Ecto neural progenitor cell (in vitro differentiated cells): ENCODE measurements at regions not wholly inside any gene's neighbourhood (a gene's known extent, or its start where the extent isn't known, plus 50 kb on each side); places are given as distances from the start of the nearest gene placed in this dataset.

Experiments used
- DNase-seq: peaks from one replicate; pipeline ENCODE4 v3.0.0-alpha.2; 2018; ENCODE audit warnings: low spot score

DNA sequence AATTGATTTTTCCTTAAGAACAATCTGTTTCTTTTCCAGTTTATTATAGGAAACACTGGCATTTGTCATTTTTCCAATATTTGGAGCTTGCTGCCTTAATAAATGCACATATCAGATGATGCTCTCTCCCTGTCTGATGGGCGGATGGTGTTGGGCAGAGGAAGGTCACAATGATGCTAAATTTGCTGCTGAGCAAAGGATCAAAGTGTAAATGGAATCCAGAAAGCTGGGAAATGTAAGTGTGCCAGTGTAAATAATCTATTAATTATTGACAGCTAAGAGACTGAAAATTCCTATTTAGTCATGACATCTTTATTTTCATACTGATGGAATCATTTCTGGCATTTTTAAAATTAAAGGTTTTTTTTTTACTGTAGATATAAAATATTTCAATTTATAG, 243.2 kb downstream of the PTBP2 start:
- DNase-seq = no peak

DNA sequence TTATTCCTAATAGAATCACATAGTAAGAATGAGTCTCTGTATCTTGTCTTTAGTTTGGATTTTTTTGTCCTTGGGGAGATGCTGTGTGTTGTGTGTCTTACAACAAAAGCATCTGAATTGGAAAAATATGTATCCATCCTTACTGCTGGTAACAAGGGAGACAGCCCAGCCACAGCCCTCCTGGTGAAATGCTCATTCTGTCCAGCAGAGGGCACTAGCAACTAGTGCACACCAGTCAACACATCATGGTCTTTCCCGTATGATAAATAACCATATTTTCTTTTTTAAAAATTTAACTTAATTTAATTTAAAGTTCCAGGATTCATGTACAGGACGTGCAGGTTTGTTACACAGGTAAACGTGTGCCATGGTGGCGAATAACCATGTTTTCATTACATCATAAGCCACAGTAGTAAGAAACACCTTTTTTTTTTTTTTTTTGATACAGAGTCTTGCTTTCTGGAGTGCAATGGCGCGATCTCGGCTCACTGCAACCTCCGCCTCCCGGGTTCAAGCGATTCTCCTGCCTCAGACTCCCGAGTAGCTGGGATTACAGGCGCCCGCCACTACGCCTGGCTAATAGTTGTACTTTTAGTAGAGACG, 245.1 kb downstream of the PTBP2 start:
- peak; percentile 76 for DNase-seq

DNA sequence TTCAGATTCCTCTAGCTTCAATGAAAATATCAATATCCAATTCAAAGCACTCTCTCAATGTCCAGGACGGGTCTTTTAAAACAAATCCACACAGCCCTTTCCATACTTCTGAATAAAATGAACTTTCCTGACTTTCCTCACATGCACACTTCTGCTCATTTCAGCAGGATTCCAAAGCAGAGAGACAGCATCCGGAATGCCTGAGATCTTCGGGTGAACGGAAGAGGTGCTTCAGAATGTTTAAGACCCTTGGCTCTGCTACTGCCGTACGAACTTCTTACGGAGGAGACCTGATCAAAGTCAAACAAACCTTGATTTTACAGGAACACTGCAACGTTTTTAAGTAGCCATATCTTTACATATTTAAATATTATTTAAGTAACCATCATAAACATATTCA, 245.7 kb downstream of the PTBP2 start:
- DNase-seq = no peak

DNA sequence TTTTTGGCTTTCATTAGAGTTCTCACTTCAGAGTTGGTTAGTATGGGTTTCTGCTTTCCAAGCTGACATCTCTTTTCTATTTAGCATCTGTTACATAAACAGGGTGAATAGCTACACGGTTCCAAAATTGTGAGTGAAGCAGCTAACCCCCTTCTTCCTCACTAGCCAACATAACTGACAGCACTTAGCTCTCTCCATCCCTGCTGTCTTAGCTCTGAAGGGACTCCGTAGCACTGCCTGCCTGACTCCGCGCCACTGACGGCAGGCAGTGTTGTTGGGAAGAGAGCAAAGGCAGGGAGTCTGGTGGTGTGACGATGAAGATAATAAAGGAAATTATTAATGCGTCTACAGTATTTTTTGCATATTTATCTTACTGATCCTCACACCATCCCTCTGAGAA, 247.0 kb downstream of the PTBP2 start:
- DNase-seq = no peak

DNA sequence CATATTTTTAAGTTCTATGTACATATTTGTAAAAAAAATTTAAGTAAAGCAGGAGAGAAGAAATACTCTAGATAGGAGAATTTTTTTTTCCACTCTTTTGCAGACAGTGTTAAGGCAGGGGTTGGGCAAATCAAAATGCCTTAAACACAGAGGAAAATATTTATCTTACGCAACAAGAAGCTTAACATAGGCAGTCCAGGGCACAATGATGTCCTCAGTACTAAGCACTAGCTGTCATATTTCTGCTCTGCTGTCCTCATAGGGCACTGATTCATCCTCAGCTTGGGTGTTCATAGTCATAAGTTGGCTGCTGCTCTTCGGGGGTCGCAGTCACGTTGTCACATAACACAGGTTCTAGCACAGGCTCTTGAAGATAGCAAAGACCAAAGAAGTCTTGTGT, 247.4 kb downstream of the PTBP2 start:
- DNase-seq = no peak

DNA sequence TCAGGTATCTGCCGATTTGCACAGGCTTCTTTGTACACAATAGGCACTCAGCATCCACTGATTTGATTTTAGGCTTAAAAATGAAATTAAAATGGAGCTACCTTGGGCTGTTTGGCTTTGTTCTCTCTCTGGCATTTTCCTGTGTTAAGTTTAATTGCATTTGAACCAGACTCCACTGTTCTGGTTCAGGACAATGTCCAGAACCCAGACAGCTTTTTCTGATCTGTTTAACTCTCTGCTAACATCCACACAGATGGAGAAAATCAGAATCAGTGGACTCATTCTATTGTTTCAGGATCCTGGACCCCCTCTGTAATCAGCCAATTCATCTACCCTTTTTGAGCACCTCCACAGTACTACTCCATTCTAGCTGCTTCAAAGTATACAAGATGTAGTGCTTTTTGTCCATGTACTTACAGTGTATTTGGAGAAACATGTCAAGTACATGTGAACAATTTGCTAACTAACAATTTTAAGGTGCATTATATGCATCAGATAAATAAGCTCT, 248.1 kb downstream of the PTBP2 start:
- DNase-seq = no peak

DNA sequence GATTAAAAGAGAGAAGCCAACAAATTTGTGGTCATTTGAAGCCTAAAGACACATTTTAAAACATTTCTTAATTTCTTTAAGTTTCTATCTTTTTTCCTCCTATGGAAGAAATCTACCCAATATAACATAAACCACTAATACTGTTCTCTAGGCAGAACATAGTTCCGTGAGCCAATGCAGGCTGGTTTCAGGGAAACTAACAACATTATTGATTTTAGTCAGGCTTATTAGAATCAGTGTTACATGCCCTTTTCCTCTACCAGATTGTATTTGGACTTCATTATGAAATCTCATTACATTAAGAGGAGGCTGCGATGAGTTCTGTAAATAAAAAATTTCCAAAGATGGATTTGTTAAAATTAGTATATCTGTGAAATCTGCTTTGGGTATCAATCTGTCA, 249.9 kb downstream of the PTBP2 start:
- DNase-seq = no peak

DNA sequence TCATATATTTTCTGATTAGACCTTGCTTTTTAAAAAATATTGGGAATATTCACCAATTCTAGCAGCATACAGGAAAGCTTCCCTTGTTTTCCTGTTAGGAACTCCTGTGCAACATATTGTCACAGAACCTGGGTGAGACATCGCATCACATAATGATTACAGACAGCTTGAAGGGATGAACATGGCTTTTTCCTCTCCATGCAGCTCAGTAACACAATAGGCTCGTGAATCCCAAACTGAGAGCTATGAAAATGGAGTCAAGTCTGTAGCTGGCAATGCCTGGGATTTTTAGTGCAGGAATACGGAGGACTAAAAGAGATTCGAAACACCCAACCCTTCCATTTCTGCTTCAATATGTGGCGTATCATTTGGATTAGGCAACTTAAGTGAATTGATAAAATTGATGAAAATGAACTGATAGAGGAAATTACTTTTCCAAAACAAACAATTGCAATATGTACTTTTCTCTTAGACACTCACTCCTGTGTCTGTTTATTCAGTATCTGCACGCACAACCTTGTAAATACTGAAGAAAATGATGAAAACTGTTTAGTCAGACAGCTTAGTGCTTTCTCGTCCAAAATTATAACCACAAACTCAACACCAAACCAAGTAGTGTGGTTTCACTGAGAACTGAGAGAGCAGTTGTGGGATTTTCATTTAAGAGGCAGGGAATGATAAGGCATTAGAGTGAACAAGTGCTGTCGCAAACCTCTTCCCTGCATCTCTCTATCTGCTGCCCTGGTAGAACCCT, 250.4 kb downstream of the PTBP2 start:
- no peak for DNase-seq

DNA sequence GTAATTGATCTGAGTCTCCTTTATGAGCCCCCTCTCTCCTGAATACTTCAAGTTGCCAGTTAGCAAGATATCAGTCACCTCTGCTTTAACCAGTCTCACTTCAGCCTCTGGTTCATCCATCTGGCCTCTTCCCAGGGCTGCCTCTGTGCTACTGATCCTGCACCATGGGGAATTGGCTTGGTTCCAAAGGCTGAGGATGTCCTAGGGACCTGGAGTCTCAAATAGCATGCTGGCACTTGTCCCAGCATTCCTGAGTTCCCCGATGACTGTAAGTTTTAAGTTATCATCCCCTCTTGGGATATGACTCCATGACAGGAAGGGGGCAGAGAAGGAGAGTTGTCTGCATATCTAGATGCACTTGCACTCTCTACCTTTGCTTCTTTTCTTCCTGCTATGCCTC, 252.0 kb downstream of the PTBP2 start:
- no peak for DNase-seq

DNA sequence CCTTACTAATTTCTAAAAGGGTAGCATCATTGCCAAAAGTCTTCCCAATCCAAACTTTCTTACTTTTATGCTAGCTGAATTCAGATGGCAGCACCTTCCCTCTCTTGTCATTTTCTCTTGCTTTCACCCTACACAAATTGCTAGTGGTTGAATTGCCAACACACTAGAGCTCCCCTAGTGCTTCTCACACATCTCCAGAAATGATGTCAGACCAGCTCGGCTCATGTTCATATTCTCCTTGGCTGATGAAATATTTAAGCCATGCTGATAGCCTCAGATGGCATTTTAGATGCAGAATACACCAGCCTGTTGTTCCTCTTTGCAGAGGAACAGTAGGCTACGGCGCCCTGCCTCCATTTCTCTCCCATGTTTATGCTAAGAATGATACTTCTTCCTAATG, 256.9 kb downstream of the PTBP2 start:
- DNase-seq = no peak

DNA sequence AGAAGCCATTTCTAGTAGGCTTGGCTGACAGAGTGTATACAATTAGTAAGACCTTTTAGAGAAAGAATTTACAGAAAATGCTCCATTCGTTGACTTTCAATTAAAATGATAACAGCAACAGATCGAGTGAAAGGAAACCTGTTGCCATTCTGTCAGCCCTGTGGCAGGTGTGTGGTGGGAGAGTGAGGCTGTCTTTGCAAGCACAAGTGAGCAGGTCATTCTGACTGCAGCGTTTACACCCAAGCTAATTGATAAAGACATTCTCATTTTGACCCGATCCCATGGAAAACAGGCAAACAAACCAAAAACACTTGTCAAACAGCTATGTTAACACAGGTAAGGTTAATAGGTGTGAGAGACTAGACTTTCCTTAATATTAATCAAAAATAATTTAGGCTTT, 257.3 kb downstream of the PTBP2 start:
- DNase-seq = no peak

DNA sequence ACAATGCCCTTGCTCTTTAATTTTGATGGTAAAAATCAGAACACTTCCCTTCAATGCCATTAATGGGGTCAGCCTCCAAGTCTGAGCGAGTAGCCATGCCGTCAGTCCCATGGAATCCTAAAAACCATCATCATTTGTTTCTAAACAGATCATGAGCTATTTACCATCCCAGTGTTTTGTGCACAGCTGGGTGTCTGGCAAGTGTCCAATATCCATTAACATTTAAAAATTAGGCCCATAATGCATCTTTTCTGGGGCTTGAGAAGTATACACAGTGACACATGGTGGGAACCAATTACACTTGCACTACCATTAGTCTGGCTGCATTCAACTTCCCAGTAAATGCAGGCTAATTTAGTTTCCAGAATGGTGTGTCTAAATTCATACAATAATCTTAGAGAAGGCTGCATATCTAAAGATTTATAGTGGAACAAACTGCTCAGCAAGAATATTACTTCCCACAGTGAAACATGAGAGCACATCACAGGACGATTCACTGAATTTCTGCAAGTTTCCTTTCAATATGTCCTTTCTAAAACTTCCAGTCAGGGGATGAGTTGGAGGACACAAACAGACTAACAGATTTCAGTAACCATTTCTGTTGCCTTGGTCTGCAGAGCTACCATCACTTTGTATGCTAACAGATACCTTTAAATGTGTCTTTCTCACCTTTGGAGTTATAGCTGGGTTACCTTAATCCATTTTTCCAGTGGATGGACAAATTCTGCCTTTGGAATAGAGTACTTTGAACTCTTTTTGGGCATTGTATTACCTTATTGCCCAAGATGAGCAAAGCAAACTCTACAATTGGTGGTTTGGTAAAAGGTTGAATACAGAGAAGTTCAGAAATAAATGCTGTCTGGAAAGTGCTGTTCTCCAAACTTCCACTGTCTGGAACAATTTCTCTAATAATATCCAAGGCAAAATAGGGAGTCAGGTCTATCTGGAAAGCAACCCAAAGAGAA, 258.0 kb downstream of the PTBP2 start:
- no peak for DNase-seq

DNA sequence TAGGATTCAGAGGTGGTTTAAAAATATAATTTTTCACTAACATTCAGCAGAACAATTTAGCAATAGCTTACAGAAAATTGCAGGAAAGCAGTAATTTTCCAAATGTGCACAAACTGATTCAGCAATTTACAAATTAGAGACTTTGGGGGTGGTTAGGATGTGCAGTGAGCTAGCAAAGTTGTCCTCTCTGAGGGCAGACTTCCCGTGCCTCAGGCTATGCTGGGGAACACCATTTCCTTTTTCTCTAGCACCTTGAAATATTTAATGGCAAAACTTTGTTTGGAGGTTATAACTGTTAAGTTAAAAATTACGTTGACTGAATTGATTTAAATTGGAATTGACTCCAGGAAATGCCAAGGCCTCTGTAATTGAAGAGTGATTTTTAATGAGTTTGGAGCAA, 258.9 kb downstream of the PTBP2 start:
- no peak for DNase-seq

DNA sequence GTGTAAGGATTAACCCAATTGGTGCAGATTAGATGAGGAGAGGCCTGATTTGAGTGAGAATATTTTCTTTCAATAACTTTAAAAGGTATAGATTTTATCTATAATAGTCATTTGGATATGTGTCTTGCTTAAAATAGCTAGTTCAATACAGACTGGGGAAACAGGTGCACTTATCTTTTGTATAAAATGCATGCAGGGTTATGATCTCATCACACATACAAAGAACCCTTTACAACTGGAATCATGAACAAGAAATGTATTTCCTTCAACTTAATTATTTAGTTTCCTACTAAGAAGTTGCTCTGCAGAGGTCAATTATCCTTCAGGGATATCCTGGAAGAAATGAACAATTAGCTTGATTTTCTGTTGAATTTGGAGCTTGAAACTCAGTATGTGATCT, 259.6 kb downstream of the PTBP2 start:
- DNase-seq = no peak

DNA sequence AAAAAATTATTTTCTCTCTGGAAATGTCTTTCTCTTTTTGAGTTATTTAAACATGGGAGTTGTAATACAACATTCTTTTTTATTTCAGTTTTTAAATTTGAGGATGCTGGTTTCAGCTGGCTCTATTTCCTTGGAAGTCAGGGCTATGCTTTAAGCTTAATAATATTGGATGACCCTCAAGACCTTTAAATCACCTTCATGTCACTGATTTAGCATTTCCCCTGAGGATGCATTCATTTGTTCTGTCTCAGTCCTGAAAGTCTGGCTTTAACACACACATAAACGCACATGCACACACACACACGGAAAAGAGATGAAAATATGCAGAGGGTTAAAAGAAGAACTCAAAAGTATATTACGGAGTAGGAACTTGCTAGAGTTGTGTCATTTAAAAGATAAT, 260.5 kb downstream of the PTBP2 start:
- DNase-seq = no peak

DNA sequence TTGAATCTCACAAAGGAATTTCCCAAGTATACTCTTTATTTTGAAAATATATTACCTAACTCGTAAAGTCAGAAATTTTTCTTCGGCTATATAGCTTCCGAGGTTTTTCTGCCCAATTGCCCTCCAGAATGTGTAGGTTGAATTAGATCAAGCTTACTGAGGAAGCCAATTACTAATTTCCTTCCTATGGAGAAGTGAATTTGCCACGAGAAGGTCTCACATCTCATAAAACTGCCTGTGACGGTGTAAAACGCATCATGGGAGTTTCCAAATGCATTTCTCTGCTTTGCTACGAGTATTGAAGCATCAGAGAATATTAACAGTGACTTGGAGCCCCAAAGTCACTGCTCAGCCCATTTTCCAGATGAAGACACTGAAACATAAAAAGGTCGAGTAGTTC, 262.3 kb downstream of the PTBP2 start:
- no peak for DNase-seq

DNA sequence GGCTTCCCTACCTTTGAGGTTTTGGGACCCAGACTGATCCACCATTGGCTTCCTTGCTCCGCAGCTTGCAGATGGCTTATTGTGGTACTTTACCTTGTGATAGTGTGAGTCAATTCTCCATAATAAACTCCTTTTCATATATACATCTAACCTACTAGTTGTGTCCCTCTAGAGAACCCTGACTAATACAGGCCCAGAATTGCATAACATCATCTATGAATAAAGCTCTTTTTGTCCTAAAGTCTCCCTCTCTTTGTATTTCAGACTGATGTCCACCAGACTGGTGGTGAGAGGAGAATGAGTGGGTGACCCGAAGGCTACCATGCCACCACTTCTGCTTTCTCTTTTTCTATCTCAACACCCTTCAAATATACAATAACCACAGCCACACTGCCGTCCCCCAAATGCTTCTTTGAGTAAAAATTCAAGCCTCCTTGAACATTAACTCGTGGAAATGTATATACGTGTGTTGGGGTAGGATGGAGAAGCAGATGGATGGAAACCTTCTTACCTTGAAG, 265.7 kb downstream of the PTBP2 start:
- no peak for DNase-seq

DNA sequence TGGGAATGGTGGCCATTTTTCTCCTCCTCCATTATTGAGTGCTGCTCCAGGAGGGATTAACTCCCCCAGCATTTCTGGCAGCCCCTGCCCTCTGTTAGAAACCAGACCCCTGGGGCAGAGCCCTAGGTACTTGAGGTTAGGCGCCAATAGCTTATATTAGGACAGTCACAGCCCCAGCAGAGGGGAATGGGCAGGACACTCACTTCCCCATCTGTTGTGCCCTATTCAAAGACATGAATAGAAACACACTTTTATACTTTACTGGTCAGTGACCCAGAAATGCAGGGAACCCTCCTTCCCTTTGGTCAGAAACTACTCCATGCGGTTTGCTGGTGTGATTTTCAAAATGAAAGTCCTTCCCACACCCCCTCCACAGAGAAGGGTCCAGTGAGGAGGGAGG, 267.7 kb downstream of the PTBP2 start:
- no peak for DNase-seq

DNA sequence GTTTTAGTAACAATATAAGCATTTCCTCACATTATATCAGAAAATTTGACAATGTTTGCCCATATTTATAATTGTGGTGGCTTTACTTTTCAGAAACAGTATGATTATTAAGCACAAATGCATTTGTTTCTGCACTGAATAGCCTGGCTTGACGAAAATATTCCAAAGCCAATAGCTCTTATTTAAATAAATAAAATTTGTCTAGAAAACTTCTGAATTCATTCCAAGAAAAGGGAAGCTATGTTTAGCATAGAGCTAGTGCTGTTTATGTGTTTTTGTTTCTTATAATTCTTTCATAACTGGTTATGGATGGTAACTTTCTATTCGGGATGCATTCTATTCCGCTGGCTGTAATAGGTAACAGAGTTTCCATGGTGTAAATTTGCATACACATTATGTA, 268.6 kb downstream of the PTBP2 start:
- no peak for DNase-seq

DNA sequence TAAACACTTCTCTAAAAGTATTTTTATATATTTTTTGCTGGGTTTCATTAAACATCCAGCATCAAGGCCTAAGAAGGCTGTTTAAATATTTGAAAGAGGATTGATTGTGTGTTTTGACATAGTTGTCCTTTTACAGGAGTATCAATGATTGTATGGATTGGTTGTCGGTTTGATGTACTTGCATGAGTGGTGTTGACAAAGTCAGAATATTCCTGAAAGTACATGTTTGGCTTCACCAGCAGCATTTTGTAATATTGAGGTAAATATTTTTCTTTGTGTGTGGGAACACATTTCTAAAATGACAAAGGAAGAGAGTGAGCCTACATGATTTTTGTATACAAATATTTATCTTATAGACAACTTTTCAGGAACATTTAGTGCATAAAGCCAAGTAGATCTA, 269.7 kb downstream of the PTBP2 start:
- no peak for DNase-seq

DNA sequence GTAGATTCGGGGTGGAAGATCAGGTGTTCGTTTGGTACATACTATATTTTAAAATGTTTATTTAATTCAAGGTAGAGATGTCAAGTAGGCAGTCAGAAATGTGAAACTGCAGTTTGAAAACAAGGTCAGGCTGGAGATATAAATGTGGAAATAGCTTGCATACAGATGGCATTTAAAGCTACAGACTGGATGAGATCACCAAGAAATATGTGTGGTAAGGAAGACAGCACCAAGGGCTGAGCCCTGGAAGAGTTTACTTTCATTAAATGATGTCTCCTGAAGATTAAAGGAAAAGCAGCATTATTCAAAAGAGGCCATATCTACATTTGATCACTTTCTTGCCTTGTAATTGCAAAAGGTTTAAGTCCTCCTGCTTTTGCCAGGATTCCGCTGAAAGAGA, 271.3 kb downstream of the PTBP2 start:
- DNase-seq = no peak

DNA sequence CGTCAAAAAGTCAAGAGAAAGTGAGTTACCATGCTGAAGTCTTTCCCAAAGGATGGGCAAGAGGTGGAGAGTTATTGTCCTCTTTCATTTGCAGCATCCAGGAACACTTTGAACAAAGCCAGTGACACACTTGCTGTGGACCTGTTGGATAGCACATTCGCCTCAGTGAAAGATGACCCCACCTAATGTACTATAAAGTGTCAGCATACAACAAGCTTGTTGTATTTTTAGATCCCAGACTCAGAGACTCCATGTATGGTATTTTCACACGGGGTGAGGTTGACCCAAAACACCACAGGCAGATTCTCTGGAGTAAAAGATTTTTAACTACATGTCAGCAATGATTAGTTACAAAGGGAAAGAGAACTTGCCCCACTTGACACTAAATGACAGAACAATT, 273.8 kb downstream of the PTBP2 start:
- no peak for DNase-seq

DNA sequence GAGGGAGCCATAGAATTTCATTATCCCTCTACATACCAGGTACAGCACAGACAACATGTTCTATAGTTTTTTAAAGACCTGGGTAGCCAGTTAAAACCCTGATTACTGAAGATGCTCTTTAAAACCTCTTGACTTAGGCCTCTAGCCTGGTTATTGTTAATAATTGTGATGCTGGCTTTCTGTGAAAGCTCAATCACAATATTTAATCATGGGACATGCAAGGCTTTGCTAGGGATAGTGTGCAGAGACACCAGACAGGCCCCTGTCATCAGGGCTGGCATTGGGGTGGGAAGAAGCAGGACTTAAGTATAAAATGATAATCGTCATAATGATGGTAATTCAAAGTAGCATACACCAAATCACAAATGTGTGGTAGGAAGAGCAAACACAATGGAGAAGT, 274.4 kb downstream of the PTBP2 start:
- no peak for DNase-seq
